Fibroblast of lung (primary cell): ENCODE measurements at regions not wholly inside any gene's neighbourhood (a gene's known extent, or its start where the extent isn't known, plus 50 kb on each side); places are given as distances from the start of the nearest gene placed in this dataset.

Source experiments
- EZH2 ChIP-seq: IDR thresholded peaks from 2 replicates; pipeline ENCODE4 v1.5.1; 2012; ENCODE audit warnings: low read length, control low read depth, mild to moderate bottlenecking; ENCODE audit errors: missing control alignments
- TF ChIP-seq, protein P1 (sequence below), 2 donors: IDR thresholded peaks in 1 of 2; conservative IDR thresholded peaks in 1 of 2; 1 replicate in 1 of 2; 2 replicates in 1 of 2; pipeline ENCODE4 v1.5.1; 2011 to 2012; ENCODE audit warnings: low read length in 2 of 2, control low read depth in 1 of 2, inconsistent platforms in 1 of 2, low read depth in 1 of 2, mild to moderate bottlenecking in 1 of 2

DNA sequence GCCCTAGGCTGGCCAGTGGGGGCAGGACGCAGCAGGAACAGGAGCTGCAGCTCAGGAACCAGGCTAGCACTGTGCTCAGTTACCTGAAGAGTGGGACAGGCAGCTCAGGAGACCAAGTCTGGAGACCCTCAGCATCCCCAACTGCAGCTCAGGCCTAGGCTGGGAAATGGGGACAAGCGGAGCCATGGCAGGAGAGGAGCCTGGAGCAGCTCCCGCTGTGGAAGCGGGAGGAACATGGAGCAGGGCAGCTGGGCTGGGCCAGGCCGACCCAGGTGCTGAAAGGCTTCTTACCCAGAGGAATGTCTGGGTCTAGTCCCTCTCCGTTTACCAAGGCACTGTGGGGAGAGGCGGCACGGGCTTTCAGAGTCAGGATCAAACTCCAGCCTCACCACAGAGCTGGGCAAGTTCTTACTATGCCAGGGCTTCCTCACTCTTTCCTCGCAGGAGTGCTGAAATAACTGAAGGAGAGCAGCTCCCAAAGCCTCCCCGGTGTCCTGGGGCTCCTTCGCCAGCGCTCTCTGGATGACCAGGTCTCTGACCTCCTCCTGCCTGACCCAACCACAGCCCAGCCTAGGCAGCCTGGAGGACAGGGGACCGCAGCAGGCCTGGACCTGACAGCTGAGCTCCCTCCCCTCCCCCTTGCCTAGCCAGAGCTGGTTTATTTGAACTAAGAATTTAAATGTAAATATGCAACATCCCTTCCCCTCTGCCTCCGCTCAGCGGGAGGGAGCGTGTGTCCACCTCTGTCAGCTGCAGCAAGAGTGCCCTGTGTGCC, 247.8 kb upstream of the SIX2 start:
- TF ChIP-seq, protein P1, sequence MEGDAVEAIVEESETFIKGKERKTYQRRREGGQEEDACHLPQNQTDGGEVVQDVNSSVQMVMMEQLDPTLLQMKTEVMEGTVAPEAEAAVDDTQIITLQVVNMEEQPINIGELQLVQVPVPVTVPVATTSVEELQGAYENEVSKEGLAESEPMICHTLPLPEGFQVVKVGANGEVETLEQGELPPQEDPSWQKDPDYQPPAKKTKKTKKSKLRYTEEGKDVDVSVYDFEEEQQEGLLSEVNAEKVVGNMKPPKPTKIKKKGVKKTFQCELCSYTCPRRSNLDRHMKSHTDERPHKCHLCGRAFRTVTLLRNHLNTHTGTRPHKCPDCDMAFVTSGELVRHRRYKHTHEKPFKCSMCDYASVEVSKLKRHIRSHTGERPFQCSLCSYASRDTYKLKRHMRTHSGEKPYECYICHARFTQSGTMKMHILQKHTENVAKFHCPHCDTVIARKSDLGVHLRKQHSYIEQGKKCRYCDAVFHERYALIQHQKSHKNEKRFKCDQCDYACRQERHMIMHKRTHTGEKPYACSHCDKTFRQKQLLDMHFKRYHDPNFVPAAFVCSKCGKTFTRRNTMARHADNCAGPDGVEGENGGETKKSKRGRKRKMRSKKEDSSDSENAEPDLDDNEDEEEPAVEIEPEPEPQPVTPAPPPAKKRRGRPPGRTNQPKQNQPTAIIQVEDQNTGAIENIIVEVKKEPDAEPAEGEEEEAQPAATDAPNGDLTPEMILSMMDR (conservative IDR thresholded peaks at IDR 0.05 in 1 of 2, IDR thresholded peaks at IDR 0.05 in 1 of 2; ENCODE audit: low read depth in 1 of 2, low read length in 2 of 2): no peak
- TF ChIP-seq EZH2: no peak
